Stimulated activated memory B cell treated with anti-CD40 and anti-IgM and Interleukin-4, amounts not matched to agents 10 μg/mL and 1 μg/mL and 100 μg/mL, for 72 hours (primary cell): ENCODE measurements at regions not wholly inside any gene's neighbourhood (a gene's known extent, or its start where the extent isn't known, plus 50 kb on each side); places are given as distances from the start of the nearest gene placed in this dataset.
"Not testable (repeated sequence)": the region's sequence is repeated elsewhere in the genome, so short reads cannot be mapped to it uniquely, and the experiment has no call there.

Experiments
- ATAC-seq: fragments of 150-1000 bp; cut with Tn5 transposase; 2 replicates; pipeline ENCODE4 v1.10.0; 2021
- H3K27ac Mint-ChIP-seq: one replicate; pipeline ENCODE4 v1.8.0; 2022; ENCODE audit warnings: mild to moderate bottlenecking, mixed read lengths
- H3K27me3 Mint-ChIP-seq: one replicate; pipeline ENCODE4 v1.8.0; 2022; ENCODE audit warnings: mixed read lengths
- H3K36me3 Mint-ChIP-seq: one replicate; pipeline ENCODE4 v1.8.0; 2022; ENCODE audit warnings: mixed read lengths
- H3K4me1 Mint-ChIP-seq: one replicate; pipeline ENCODE4 v1.8.0; 2022; ENCODE audit warnings: mixed read lengths
- H3K4me3 Mint-ChIP-seq: one replicate; pipeline ENCODE4 v1.8.0; 2022; ENCODE audit warnings: mild to moderate bottlenecking, moderate library complexity, mixed read lengths
- H3K9me3 Mint-ChIP-seq: one replicate; pipeline ENCODE4 v1.8.0; 2022; ENCODE audit warnings: mixed read lengths

DNA sequence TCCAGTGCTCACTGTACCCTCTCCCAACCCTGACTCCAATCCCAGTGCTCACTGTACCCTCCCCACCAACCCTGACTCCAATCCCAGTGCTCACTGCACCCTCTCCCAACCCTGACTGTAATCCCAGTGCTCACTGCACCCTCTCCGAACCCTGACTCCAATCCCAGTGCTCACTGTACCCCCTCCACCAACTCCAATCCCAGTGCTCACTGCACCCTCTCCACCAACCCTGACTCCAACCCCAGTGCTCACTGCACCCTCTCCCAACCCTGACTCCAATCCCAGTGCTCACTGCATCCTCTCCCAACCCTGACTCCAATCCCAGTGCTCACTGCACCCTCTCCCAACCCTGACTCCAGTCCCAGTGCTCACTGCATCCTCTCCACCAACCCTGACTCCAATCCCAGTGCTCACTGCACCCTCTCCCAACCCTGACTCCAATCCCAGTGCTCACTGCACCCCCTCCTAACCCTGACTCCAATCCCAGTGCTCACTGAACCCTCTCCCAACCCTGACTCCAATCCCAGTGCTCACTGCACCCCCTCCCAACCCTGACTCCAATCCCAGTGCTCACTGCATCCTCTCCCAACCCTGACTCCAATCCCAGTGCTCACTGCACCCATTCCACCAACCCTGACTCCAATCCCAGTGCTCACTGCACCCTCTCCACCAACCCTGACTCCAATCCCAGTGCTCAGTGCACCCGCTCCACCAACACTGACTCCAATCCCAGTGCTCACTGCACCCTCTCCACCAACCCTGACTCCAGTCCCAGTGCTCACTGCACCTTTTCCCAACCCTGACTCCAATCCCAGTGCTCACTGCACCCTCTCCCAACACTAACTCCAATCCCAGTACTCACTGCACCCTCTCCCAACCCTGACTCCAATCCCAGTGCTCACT, 136.3 kb upstream of the ZNF618 start:
- not testable (repeated sequence) for H3K27ac Mint-ChIP-seq, ATAC-seq, H3K4me3 Mint-ChIP-seq, H3K36me3 Mint-ChIP-seq, H3K4me1 Mint-ChIP-seq
- H3K27me3 Mint-ChIP-seq: peaks cover 38% of the 10 kb centered on the region
- H3K9me3 Mint-ChIP-seq: peaks cover 15% of the 10 kb centered on the region

DNA sequence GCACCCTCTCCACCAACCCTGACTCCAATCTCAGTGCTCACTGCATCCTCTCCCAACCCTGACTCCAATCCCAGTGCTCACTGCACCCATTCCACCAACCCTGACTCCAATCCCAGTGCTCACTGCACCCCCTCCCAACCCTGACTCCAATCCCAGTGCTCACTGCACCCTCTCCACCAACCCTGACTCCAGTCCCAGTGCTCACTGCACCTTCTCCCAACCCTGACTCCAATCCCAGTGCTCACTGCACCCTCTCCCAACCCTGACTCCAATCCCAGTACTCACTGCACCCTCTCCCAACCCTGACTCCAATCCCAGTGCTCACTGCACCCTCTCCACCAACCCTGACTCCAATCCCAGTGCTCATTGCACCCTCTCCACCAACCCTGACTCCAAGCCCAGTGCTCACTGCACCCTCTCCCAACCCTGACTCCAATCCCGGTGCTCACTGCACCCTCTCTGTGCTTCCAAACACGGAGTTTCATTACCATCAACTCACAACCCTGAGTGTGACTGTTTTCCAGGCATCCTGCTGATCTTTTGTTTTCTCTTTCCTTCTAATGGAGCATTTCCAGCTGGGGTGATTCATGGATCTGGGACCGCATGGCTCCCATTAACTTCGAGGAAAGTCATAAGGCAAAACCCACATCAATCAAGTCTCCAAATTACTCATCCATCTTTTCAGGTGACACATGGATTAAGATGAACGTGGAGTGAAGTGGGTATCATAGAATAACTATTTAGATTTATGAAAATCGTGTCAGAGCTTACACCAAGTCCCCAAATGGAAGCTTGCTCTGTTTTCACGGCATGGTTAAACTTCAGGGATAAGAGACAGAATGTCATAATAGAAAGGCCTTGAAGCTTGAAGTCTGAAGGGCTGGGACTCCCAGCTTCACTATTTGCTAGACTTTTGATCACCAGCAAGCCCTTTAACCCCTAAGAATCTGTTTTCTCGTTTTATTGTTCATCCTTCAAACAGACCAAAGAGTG, 135.3 kb upstream of the ZNF618 start:
- ATAC-seq, H3K27ac Mint-ChIP-seq, H3K4me3 Mint-ChIP-seq, H3K4me1 Mint-ChIP-seq, H3K36me3 Mint-ChIP-seq: not testable (repeated sequence)
- peaks cover 38% of the 10 kb centered on the region for H3K27me3 Mint-ChIP-seq
- peaks cover 15% of the 10 kb centered on the region for H3K9me3 Mint-ChIP-seq

DNA sequence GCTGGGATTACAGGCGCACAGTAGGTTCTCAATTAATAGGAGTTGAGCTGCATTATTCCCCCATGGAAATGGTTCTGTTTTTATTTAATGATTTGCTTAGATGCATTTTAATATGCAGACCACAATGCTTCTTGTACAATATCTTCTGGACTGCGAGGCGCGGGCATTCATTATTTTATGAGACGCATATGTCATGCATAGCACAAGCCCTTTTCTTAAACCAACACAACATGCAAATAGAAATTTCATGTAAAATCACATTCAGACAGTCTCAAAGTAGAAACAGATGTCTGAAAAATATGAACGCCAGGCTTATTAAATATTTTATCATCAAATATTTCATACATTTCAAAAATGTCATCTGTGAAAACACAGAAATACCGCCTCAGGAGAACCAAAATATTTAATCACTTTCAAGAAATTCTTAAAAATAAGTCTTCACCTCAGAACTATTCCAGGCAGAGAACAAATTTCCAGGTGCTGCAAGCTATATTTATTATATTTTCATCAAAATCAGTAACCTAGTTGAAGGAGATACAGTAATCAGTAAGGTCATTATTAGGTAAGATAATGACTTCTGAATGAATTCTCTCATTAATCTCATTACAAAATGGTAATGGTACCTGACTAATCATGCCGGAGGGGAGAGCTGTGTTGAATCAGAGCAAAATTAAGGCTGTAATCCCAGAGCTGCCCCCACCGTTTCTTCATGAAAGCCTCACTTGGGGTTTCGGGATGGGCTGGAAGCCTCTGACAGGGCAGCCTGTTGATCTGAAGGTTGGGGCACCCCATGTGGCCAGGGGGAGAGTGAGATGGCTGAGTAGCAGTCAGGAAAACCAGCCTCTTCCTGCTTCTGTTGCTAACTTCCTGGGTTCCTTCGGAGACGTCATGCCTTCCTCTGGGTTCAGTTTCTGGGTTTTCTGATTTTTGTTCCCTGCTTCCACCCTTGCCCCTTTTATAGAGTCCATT, 133.9 kb upstream of the ZNF618 start:
- H3K27ac Mint-ChIP-seq: no peak overlapping the region
- H3K4me3 Mint-ChIP-seq: no peak overlapping the region
- H3K27me3 Mint-ChIP-seq: peaks cover 39% of the 10 kb centered on the region
- ATAC-seq: no peak
- no peaks in the 10 kb centered on the region for H3K4me1 Mint-ChIP-seq
- H3K36me3 Mint-ChIP-seq: peaks cover 5% of the 10 kb centered on the region
- H3K9me3 Mint-ChIP-seq: peaks cover 19% of the 10 kb centered on the region

DNA sequence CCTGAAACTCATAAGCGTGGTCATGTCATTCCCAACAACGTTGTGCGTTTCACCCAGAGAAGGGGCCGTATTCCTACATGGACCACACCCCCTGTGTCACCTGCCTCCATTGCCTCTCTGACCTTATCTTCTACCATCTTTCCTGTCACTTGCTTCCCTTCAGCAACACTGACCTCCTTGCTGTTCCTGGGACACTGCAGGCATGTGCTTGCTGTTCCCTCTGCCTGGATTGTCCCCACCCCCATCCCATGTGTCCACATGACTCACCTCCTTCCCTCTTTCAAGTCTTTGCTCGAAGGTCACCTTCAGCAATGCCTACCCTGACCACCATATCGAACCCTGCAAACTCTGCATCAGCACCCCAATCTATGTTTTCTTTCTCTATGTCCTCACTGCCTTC, 133.2 kb upstream of the ZNF618 start:
- Mint-ChIP-seq H3K4me3 (no peak overlapping the region), H3K27me3 (peaks cover 41% of the 10 kb centered on the region), H3K9me3 (peaks cover 26% of the 10 kb centered on the region), H3K36me3 (peaks cover 8% of the 10 kb centered on the region), H3K4me1 (no peaks in the 10 kb centered on the region), H3K27ac (no peak overlapping the region)
- no peak for ATAC-seq

DNA sequence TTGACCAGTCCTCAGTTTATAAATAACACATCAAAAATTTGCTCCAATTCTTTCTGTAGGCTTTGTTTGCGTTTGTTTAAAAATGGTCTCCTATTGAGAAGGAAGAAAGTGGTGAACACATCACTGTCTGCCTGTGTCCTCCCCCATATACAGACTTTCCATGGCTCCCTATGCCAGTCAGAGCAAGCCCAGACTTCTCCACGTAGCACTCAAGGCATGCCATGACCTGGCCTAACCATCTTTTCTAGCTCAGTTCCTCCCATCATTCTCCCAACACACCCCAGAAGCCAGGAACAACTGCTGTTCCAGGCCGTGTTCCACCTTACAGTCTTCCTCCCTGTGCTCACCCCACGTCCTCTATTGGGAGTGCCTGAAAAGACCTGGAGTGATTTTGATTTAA, 129.6 kb upstream of the ZNF618 start:
- H3K9me3 Mint-ChIP-seq: peaks cover 25% of the 10 kb centered on the region
- H3K27ac Mint-ChIP-seq: no peak overlapping the region
- H3K27me3 Mint-ChIP-seq: peaks cover 15% of the 10 kb centered on the region
- ATAC-seq: no peak
- peaks cover 5% of the 10 kb centered on the region for H3K36me3 Mint-ChIP-seq
- H3K4me3 Mint-ChIP-seq: no peak overlapping the region
- H3K4me1 Mint-ChIP-seq: no peaks in the 10 kb centered on the region

DNA sequence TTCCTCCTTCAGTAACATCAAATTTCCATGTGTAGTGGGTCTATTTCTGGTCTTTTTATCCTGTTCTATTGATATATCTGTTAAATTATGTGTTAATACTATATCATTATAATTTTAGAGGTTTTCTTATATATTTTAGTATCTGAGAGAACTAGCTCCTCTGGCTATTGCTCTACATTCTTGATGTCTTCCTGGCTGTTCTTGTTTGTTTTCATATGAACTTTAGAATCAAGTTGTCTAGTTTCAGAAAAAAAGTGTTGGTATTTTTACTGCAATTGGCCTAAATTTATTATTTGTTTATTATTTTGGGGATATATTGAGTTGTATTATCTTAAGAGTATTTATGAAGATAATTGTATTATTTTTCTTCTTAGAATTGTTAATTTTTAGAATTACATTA, 128.0 kb upstream of the ZNF618 start:
- Mint-ChIP-seq H3K4me3 (no peak overlapping the region), H3K36me3 (peaks cover 5% of the 10 kb centered on the region), H3K9me3 (peaks cover 25% of the 10 kb centered on the region), H3K4me1 (no peaks in the 10 kb centered on the region), H3K27me3 (peaks cover 32% of the 10 kb centered on the region), H3K27ac (no peak overlapping the region)
- no peak for ATAC-seq

DNA sequence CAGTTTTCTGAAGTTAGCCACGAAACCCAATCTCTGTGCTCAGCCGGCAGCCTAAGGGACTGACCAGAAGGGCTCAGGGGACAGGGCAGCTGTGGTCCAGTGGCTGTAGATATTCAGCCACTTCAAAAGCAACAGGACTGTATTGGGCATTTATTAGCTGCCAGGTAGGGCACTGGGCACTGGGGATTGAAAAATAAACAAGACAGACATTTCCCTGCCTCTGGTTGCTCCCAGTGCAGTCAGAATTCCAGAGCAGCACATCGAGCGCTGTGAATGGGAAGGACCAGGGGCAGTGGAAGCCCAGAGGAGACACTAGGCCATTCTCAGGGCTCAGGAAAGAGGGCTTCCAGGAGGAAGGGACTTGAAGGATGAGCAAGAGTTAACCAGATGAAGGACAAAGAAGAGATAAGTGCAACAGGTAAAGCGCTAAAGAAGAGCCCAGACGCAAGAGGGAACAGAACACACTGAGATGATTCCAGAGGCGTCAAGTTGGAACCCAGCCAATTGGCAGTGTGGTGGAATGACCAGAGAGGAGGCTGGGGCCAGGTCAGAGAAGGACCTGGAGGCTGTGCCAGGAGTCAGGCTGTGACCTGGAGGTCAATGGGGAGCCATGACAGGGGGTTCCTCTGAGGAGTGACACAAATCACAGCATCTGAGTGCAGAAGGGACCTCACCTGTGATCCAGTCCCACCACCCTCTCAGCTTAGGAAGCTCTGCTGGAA, 122.5 kb upstream of the ZNF618 start:
- no peak overlapping the region for H3K27ac Mint-ChIP-seq
- no peak for ATAC-seq

DNA sequence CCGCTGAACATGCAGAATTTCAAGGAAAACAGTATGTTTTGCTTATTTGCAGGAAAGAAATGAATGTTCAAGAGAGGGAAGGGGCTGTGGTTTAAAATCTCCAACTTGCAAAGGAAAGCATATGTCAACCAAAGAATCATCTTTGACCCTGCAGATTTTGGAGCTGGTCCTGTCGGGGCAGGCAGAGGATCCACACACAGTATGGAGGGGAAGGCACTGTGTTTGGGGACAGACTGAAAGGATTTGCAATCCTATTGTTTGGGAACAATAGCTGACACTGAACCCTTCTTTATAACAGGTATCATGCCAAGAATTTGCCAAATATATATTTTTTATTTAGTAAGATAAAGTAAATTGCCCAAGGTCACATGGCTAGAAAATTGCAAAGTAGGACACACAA, 121.4 kb upstream of the ZNF618 start:
- no peak overlapping the region for H3K27ac Mint-ChIP-seq
- no peak overlapping the region for H3K4me3 Mint-ChIP-seq
- H3K36me3 Mint-ChIP-seq: no peaks in the 10 kb centered on the region
- peaks cover 9% of the 10 kb centered on the region for H3K9me3 Mint-ChIP-seq
- no peak for ATAC-seq
- peaks cover 58% of the 10 kb centered on the region for H3K27me3 Mint-ChIP-seq
- H3K4me1 Mint-ChIP-seq: peaks cover 7% of the 10 kb centered on the region

More for the DNA sequence above, 122.5 kb upstream of the ZNF618 start:
- Mint-ChIP-seq H3K27me3 (peaks cover 48% of the 10 kb centered on the region), H3K9me3 (peaks cover 12% of the 10 kb centered on the region), H3K36me3 (no peaks in the 10 kb centered on the region), H3K4me1 (peaks cover 7% of the 10 kb centered on the region), H3K4me3 (no peak overlapping the region)

DNA sequence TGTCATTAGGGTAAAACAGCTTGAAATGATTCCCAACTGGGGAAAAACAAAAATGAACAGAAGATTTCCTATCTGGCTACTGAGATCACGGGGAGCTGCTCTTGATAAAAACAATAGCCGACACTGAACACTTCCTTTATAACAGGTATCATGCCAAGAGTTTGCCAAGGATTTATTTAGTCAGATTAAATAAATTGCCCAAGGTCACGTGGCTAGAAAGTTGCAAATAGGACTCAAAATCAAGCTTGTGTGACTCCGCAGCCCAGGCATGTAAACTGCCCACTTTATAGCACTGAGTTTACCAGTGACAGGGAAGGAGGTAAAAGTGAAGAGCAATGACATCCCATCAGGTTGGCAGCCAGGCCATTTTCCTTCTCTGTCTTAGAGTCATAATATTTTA, 120.7 kb upstream of the ZNF618 start:
- Mint-ChIP-seq H3K4me1 (peaks cover 7% of the 10 kb centered on the region), H3K36me3 (no peaks in the 10 kb centered on the region), H3K27ac (no peak overlapping the region), H3K27me3 (peaks cover 58% of the 10 kb centered on the region), H3K9me3 (peaks cover 6% of the 10 kb centered on the region), H3K4me3 (no peak overlapping the region)
- ATAC-seq: no peak

DNA sequence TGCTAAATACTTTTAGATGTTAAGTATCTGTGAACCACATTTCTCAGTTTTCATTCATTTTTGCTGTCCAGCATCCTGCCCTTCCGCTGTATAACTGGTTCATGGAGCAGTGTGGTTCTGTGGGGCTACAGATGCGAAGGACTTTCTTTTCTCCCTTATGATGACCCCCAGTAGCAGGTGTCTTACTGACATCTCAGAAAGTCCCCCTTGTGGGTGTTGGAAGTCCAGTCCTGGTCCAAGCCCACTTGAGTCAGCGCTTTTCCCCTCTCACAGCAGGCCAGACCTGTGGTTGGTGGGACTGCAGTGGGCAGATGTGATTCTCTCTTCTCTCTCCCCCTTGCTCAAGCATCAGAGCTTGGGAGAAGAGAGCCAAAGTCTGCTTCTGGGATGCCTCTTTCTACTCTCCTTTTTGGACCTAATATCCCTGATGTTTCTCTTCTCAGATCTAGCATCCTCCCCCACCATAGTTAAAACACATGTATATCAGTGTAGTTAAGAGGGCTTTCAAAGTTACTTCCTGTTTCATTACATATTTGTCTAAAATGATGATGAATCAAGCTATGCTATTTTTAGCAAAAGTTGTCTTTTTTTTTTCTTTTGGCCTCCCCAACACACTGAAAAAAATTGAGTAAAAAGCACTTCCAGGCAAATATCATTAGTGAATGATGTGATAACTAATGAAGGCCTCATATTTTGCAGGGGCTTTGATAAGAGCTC, 119.5 kb upstream of the ZNF618 start:
- Mint-ChIP-seq H3K27ac (no peak overlapping the region), H3K36me3 (no peaks in the 10 kb centered on the region), H3K9me3 (peaks cover 3% of the 10 kb centered on the region), H3K27me3 (peaks cover 51% of the 10 kb centered on the region), H3K4me1 (peaks cover 7% of the 10 kb centered on the region), H3K4me3 (no peak overlapping the region)
- ATAC-seq: no peak

DNA sequence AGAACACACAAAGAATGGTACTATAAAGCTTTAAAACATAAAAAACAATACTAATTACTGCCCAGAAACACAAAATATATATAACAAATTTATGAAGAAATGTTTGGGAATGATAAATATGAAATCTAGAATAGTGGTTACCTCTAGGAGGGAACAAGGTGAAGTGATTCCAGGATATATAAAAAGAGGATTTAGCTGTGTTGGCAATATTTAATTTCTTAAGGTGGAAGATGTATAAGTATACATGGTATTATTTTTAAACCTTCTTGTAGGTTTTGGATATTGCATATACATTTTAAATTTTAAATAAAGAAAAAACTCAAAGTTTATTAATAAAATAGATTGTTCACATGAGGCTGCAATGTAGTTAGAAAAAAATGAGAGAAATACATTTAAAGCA, 112.7 kb upstream of the ZNF618 start:
- no peak for ATAC-seq
- Mint-ChIP-seq H3K27me3 (peaks cover 30% of the 10 kb centered on the region), H3K4me1 (no peaks in the 10 kb centered on the region), H3K9me3 (peaks cover 15% of the 10 kb centered on the region), H3K27ac (no peak overlapping the region), H3K36me3 (no peaks in the 10 kb centered on the region), H3K4me3 (no peak overlapping the region)

DNA sequence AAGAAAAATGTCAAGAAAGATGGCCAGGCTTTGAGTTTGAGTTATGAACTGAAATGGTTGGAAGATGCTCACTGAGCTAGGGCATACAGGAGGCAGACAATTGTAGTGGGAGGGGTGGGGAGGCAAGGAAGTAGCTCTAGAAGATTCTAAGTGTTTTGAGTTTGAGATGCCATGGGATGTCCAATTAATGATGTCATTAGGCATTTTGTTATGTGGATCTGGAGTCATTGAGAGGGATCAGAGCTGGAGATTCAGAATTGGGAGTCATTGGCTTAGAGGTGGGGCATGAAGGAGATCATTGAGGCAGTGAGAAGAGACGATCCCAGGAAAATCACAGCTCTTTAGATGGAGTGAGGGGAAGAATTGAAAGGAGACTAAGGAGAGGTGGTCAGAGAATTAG, 111.5 kb upstream of the ZNF618 start:
- Mint-ChIP-seq H3K36me3 (no peaks in the 10 kb centered on the region), H3K4me3 (no peak overlapping the region), H3K27ac (no peak overlapping the region), H3K9me3 (peaks cover 12% of the 10 kb centered on the region), H3K27me3 (peaks cover 32% of the 10 kb centered on the region), H3K4me1 (no peaks in the 10 kb centered on the region)
- ATAC-seq: no peak

DNA sequence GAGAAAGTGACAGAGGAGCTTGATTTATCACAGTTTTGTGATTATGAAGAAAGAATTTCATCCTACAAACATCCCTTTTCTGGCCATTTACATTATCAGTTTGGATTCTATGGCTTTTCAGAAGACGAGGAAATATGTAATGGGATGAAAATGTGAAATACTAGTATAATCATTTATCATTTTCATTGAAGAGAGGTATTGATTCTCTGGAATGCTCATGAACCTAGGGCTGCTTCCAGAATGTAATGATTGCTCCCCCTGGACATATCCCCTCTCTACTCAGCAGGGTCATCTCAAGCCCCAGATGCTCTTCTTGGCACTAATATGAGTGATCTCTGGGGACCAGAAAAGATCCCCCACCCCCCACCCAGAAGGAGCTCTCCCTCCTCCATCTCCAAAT, 106.7 kb upstream of the ZNF618 start:
- Mint-ChIP-seq H3K4me3 (no peak overlapping the region), H3K4me1 (no peaks in the 10 kb centered on the region), H3K27ac (no peak overlapping the region), H3K36me3 (no peaks in the 10 kb centered on the region), H3K27me3 (peaks cover 34% of the 10 kb centered on the region), H3K9me3 (peaks cover 12% of the 10 kb centered on the region)
- ATAC-seq: no peak

DNA sequence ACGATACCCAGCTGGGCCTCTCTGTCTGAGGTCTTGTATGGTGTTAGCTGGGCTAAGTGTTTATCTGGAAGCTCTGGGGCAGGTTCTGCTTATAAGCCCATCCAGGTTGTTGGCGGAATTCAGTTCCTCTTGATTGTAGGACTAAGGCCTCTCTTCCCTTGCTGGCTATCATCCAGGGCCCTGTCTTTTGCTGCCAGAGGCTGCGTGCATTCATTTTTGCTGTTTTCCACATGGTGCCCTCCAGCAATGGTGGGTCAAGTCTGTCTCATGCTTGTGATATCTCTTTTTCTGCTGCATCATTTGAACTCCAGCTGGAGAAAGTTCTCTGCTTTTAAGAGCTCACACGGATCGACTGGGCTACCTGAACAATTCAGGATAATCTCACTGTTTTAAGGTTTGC, 105.7 kb upstream of the ZNF618 start:
- H3K27ac Mint-ChIP-seq: no peak overlapping the region
- H3K27me3 Mint-ChIP-seq: peaks cover 34% of the 10 kb centered on the region
- H3K4me3 Mint-ChIP-seq: no peak overlapping the region
- H3K9me3 Mint-ChIP-seq: peaks cover 13% of the 10 kb centered on the region
- no peaks in the 10 kb centered on the region for H3K4me1 Mint-ChIP-seq
- no peaks in the 10 kb centered on the region for H3K36me3 Mint-ChIP-seq
- no peak for ATAC-seq
